HCT116 (cell line): ENCODE measurements at regions not wholly inside any gene's neighbourhood (a gene's known extent, or its start where the extent isn't known, plus 50 kb on each side); places are given as distances from the start of the nearest gene placed in this dataset.

ENCODE experiments used
- ATAC-seq: fragments of 200-7000 bp; cut with Tn5 transposase; 2 replicates; pipeline ENCODE4 v1.9.1; 2020; ENCODE audit warnings: mild to moderate bottlenecking, moderate library complexity
- BruUV-seq: library from RNA; stranded (reverse); fragments of 400-500 nt; replicated peaks from 2 replicates; lab custom pipeline; 2021; lab: Mats Ljungman, UMichigan
- CTCF ChIA-PET: fragments of 300-600 bp; sonication (Branson Sonifier 250); formaldehyde crosslinking; loops from one replicate; lab custom pipeline; 2021; ENCODE audit warnings: antibody characterized with exemption; lab: Charles Lee
- POLR2A ChIA-PET: fragments of 300-600, 350-600 bp; sonication (Branson Sonifier 250); formaldehyde crosslinking; loops from one replicate; lab custom pipeline; 2021; ENCODE audit warnings: antibody characterized with exemption; lab: Charles Lee
- RAD21 ChIA-PET, 2 experiments: fragments of 300-600 bp; sonication (Branson Sonifier 250); formaldehyde crosslinking; loops; one replicate each; lab custom pipeline; 2023; ENCODE audit warnings: low total read pairs in 2 of 2; ENCODE audit not compliant: uncharacterized antibody in 2 of 2, unreplicated experiment in 2 of 2, low non-redundant PET in 1 of 2; lab: Charles Lee
- DNase-seq: peaks from one replicate; pipeline ENCODE4 v3.0.0-alpha.2; 2010; ENCODE audit warnings: low read depth, low spot score
- H2AFZ ChIP-seq: fragments of 200-600 bp; shearing (Covaris generic), sonication (generic); 2 replicates; pipeline ENCODE4 v1.6.1; 2017; ENCODE audit warnings: low read depth, mixed run types, mixed read lengths, antibody characterized with exemption, low read length; ENCODE audit not compliant: poor library complexity, severe bottlenecking
- H3K27ac ChIP-seq: 2 replicates; pipeline ENCODE4 v1.5.1; 2012; ENCODE audit warnings: low read depth, low read length
- H3K27me3 ChIP-seq: fragments of 200-600 bp; sonication (generic); 2 replicates; pipeline ENCODE4 v1.6.1; 2016; ENCODE audit warnings: mixed run types, low read length, mixed read lengths; ENCODE audit not compliant: insufficient read depth
- H3K36me3 ChIP-seq, 2 experiments: fragments of 200-500 bp in 1 of 2; fragments of 200-600 bp in 1 of 2; sonication (Bioruptor generic) in 1 of 2; sonication (generic) in 1 of 2; 2 replicates each; pipeline versions ENCODE4 v1.5.1 to v1.6.1; 2014 to 2016; ENCODE audit warnings: low read length in 2 of 2, inconsistent platforms in 1 of 2, mixed read lengths in 1 of 2, mixed run types in 1 of 2; ENCODE audit not compliant: insufficient read depth in 2 of 2, control insufficient read depth in 1 of 2
- H3K4me1 ChIP-seq, 2 experiments: fragments of 200-600 bp in 1 of 2; sonication (generic) in 1 of 2; 2 replicates each; pipeline versions ENCODE4 v1.5.1 to v1.6.1; 2012 to 2017; ENCODE audit warnings: low read length in 2 of 2, inconsistent platforms in 1 of 2, mild to moderate bottlenecking in 1 of 2, mixed read lengths in 1 of 2, mixed run types in 1 of 2, moderate library complexity in 1 of 2; ENCODE audit not compliant: insufficient read depth in 2 of 2, control insufficient read depth in 1 of 2
- H3K4me2 ChIP-seq: fragments of 200-600 bp; sonication (generic); 2 replicates; pipeline ENCODE4 v1.6.1; 2017; ENCODE audit warnings: mixed run types, low read length, mixed read lengths
- H3K4me3 ChIP-seq, 2 experiments: fragments of 200-600 bp in 1 of 2; sonication (generic) in 1 of 2; replicated peaks in 1 of 2; 2 replicates each; pipeline ENCODE4 v1.5.1; 2011 to 2016; ENCODE audit warnings: low read length in 2 of 2, control low read depth in 1 of 2, low read depth in 1 of 2, mild to moderate bottlenecking in 1 of 2, mixed read lengths in 1 of 2, mixed run types in 1 of 2
- H3K79me2 ChIP-seq: fragments of 200-600 bp; sonication (generic); 2 replicates; pipeline ENCODE4 v1.6.1; 2017; ENCODE audit warnings: mild to moderate bottlenecking, mixed run types, low read length, moderate library complexity, mixed read lengths; ENCODE audit not compliant: insufficient read depth
- H3K9ac ChIP-seq: fragments of 200-600 bp; sonication (generic); 2 replicates; pipeline ENCODE4 v1.6.1; 2016; ENCODE audit warnings: low read length, mixed read lengths
- H3K9me2 ChIP-seq: fragments of 200-600 bp; sonication (generic), shearing (Covaris generic); 2 replicates; pipeline ENCODE4 v1.6.1; 2017; ENCODE audit warnings: mixed run types, mild to moderate bottlenecking, moderate library complexity; ENCODE audit not compliant: insufficient read depth
- H3K9me3 ChIP-seq, 2 experiments: fragments of 200-500 bp in 1 of 2; fragments of 200-600 bp in 1 of 2; sonication (Bioruptor generic) in 1 of 2; sonication (generic) in 1 of 2; 2 replicates each; pipeline ENCODE4 v1.6.1; 2014 to 2017; ENCODE audit warnings: low read length in 2 of 2, mixed read lengths in 2 of 2, inconsistent platforms in 1 of 2, low read depth in 1 of 2, mild to moderate bottlenecking in 1 of 2, mixed run types in 1 of 2, moderate library complexity in 1 of 2; ENCODE audit not compliant: control insufficient read depth in 1 of 2, insufficient read depth in 1 of 2
- H4K20me1 ChIP-seq: fragments of 200-600 bp; sonication (generic), shearing (Covaris generic); 2 replicates; pipeline ENCODE4 v1.6.1; 2017; ENCODE audit warnings: mixed run types, mild to moderate bottlenecking, moderate library complexity; ENCODE audit not compliant: insufficient read depth
- ATF3 ChIP-seq: IDR thresholded peaks from 2 replicates; pipeline ENCODE4 v1.6.1; 2012
- CEBPB ChIP-seq: IDR thresholded peaks from 2 replicates; pipeline ENCODE4 v1.6.1; 2012; ENCODE audit warnings: low read depth
- CTCF ChIP-seq, 3 experiments: fragments of 200-600 bp in 1 of 3; sonication (generic) in 1 of 3; IDR thresholded peaks in 2 of 3; conservative IDR thresholded peaks in 1 of 3; 2 replicates each; pipeline ENCODE4 v1.5.1; 2012 to 2017; ENCODE audit warnings: low read depth in 2 of 3, low read length in 2 of 3, antibody characterized with exemption in 1 of 3, borderline replicate concordance in 1 of 3, control low read depth in 1 of 3, mild to moderate bottlenecking in 1 of 3, mixed read lengths in 1 of 3, mixed run types in 1 of 3, moderate library complexity in 1 of 3; ENCODE audit not compliant: insufficient read depth in 1 of 3
- EGR1 ChIP-seq: IDR thresholded peaks from 2 replicates; pipeline ENCODE4 v1.6.1; 2012; ENCODE audit warnings: low read depth
- ELF1 ChIP-seq: IDR thresholded peaks from 2 replicates; pipeline ENCODE4 v1.6.1; 2012; ENCODE audit warnings: low read depth, borderline replicate concordance
- EZH2 ChIP-seq: fragments of 200-600 bp; sonication (generic); IDR thresholded peaks from 2 replicates; pipeline ENCODE4 v1.6.1; 2017; ENCODE audit warnings: antibody characterized with exemption, mixed run types
- FOSL1 ChIP-seq: IDR thresholded peaks from 2 replicates; pipeline ENCODE4 v1.6.1; 2012; ENCODE audit warnings: low read depth
- MAX ChIP-seq: IDR thresholded peaks from 2 replicates; pipeline ENCODE4 v1.6.1; 2012
- POLR2AphosphoS5 ChIP-seq: IDR thresholded peaks from 2 replicates; pipeline ENCODE4 v1.6.1; 2011; ENCODE audit warnings: mild to moderate bottlenecking, low read depth, low read length, moderate library complexity
- REST ChIP-seq: IDR thresholded peaks from 2 replicates; pipeline ENCODE4 v1.6.1; 2012; ENCODE audit warnings: low read depth
- SIN3A ChIP-seq: IDR thresholded peaks from 2 replicates; pipeline ENCODE4 v1.6.1; 2012; ENCODE audit warnings: low read depth
- SP1 ChIP-seq: IDR thresholded peaks from 2 replicates; pipeline ENCODE4 v1.6.1; 2012; ENCODE audit warnings: low read depth
- SRF ChIP-seq: IDR thresholded peaks from 2 replicates; pipeline ENCODE4 v1.6.1; 2012; ENCODE audit warnings: low read depth
- TCF7L2 ChIP-seq: IDR thresholded peaks from 2 replicates; pipeline ENCODE4 v1.7.0; 2011; ENCODE audit warnings: borderline replicate concordance, inconsistent platforms; ENCODE audit not compliant: insufficient read depth, insufficient read length; ENCODE audit errors: extremely low read depth
- ZBTB33 ChIP-seq: IDR thresholded peaks from 2 replicates; pipeline ENCODE4 v1.6.1; 2011; ENCODE audit warnings: mild to moderate bottlenecking, low read length, moderate library complexity; ENCODE audit not compliant: insufficient replicate concordance; ENCODE audit errors: extremely low read depth
- ZFX ChIP-seq: fragments of 450-650 bp; IDR thresholded peaks from 2 replicates; pipeline ENCODE4 v1.6.1; 2017
- intact Hi-C: fragments of 100-400 bp; cut with micrococcal nuclease; formaldehyde crosslinking; loops from 2 replicates; pipeline ENCODE4 v1.10.0; 2022

GRCh38 chr2:64331849-64332699, 121.9 kb upstream of the LGALSL start:
- Histone ChIP-seq H3K4me3 (no peak overlapping the region), H3K4me2 (no peak overlapping the region), H3K36me3 (no peaks in the 10 kb centered on the region), H3K27ac (no peak overlapping the region), H2AFZ (no peak overlapping the region), H3K27me3 (no peaks in the 10 kb centered on the region), H3K9ac (no peak overlapping the region), H3K79me2 (no peaks in the 10 kb centered on the region), H3K9me3 (no peaks in the 10 kb centered on the region), H3K4me1 (peaks cover 0 to 7% of the 10 kb centered on the region in 2 experiments; a peak in 2 of 4 replicates), H3K9me2 (no peaks in the 10 kb centered on the region), H4K20me1 (no peaks in the 10 kb centered on the region)
- TF ChIP-seq ZBTB33 (no peak), SIN3A (no peak), ATF3 (no peak), ELF1 (no peak), SRF (no peak), EZH2 (no peak), ZFX (no peak), CTCF (IDR thresholded peaks at IDR 0.05 in 2 of 3, conservative IDR thresholded peaks at IDR 0.05 in 1 of 3; ENCODE audit: borderline replicate concordance in 1 of 3, insufficient read depth in 1 of 3, low read depth in 2 of 3, low read length in 2 of 3) (no peak), POLR2AphosphoS5 (no peak), EGR1 (no peak), REST (no peak), TCF7L2 (no peak), CEBPB (no peak), MAX (no peak), SP1 (no peak), FOSL1 (no peak)
- intact Hi-C loops: loop anchor here (1.0 to 10.0 kb wide), 8 partner anchors 156 to 1243 kb away; no protein-coding TSS in a partner anchor
- ChIA-PET POLR2A (interaction anchor here (1.8 kb wide), 1 partner anchor 190 kb away, joined by 3 read pairs; no protein-coding TSS in a partner anchor), RAD21 (interaction anchor here in 1 of 2 experiments (1.6 to 1.9 kb wide), 2 partner anchors 156 to 255 kb away, joined by 4 to 9 read pairs; no protein-coding TSS in a partner anchor), CTCF (interaction anchor here (0.9 to 6.1 kb wide), 9 partner anchors 14 to 580 kb away, joined by 3 to 88 read pairs (median 16); partner anchors contain the start of gene AFTPH)
- ATAC-seq (no peak), DNase-seq (no peak)
- BruUV-seq: no TSS peak
